ENCODE measurements at regions not wholly inside any gene's neighbourhood (a gene's known extent, or its start where the extent isn't known, plus 50 kb on each side); places are given as distances from the start of the nearest gene placed in this dataset.

- DNase-seq (ENCODE audit: low read depth in 2 of 3, low spot score in 1 of 3) = no peak
These were observed 158.8 kb upstream of the ARL4C start for GRCh38 chr2:234655706-234656105.

GRCh38 chr2:234650911-234651310 lies 154.0 kb upstream of the ARL4C start:
- DNase-seq (ENCODE audit: low read depth in 2 of 3, low spot score in 1 of 3) = no peak

- no peak for DNase-seq (ENCODE audit: low read depth in 2 of 3, low spot score in 1 of 3)
These were observed 153.1 kb upstream of the ARL4C start for GRCh38 chr2:234649951-234650350.

GRCh38 chr2:234643407-234643806 lies 146.5 kb upstream of the ARL4C start:
- DNase-seq (ENCODE audit: low read depth in 2 of 3, low spot score in 1 of 3) = no peak

- DNase-seq (ENCODE audit: low read depth in 2 of 3, low spot score in 1 of 3) = no peak
These were observed 144.2 kb upstream of the ARL4C start for GRCh38 chr2:234641086-234641485.

GRCh38 chr2:234640657-234641056 lies 143.8 kb upstream of the ARL4C start:
- DNase-seq (ENCODE audit: low read depth in 2 of 3, low spot score in 1 of 3) = no peak

GRCh38 chr2:234638966-234639365 lies 142.1 kb upstream of the ARL4C start:
- DNase-seq (ENCODE audit: low read depth in 2 of 3, low spot score in 1 of 3) = no peak

- DNase-seq (ENCODE audit: low read depth in 2 of 3, low spot score in 1 of 3) = no peak
These were observed 138.4 kb upstream of the ARL4C start for GRCh38 chr2:234635284-234635683.

GRCh38 chr2:234633581-234634230 lies 136.8 kb upstream of the ARL4C start:
- DNase-seq (ENCODE audit: low read depth in 2 of 3, low spot score in 1 of 3) = no peak

- no peak for DNase-seq (ENCODE audit: low read depth in 2 of 3, low spot score in 1 of 3)
These were observed 135.9 kb upstream of the ARL4C start for GRCh38 chr2:234632527-234633391.

GRCh38 chr2:234631646-234632514 lies 135.0 kb upstream of the ARL4C start:
- no peak for DNase-seq (ENCODE audit: low read depth in 2 of 3, low spot score in 1 of 3)

- DNase-seq (ENCODE audit: low read depth in 2 of 3, low spot score in 1 of 3) = no peak
These were observed 133.9 kb upstream of the ARL4C start for GRCh38 chr2:234630801-234631261.

- DNase-seq (ENCODE audit: low read depth in 2 of 3, low spot score in 1 of 3) = no peak
These were observed 132.7 kb upstream of the ARL4C start for GRCh38 chr2:234629596-234629995.

GRCh38 chr2:234628953-234629352 lies 132.1 kb upstream of the ARL4C start:
- DNase-seq (ENCODE audit: low read depth in 2 of 3, low spot score in 1 of 3) = no peak

- no peak for DNase-seq (ENCODE audit: low read depth in 2 of 3, low spot score in 1 of 3)
These were observed 130.4 kb upstream of the ARL4C start for GRCh38 chr2:234627308-234627707.

GRCh38 chr2:234626566-234627130 lies 129.8 kb upstream of the ARL4C start:
- no peak for DNase-seq (ENCODE audit: low read depth in 2 of 3, low spot score in 1 of 3)

- no peak for DNase-seq (ENCODE audit: low read depth in 2 of 3, low spot score in 1 of 3)
These were observed 128.9 kb upstream of the ARL4C start for GRCh38 chr2:234625626-234626250.

GRCh38 chr2:234623521-234623991 lies 126.7 kb upstream of the ARL4C start:
- DNase-seq (ENCODE audit: low read depth in 2 of 3, low spot score in 1 of 3) = no peak

GRCh38 chr2:234621120-234621519 lies 124.2 kb upstream of the ARL4C start:
- no peak for DNase-seq (ENCODE audit: low read depth in 2 of 3, low spot score in 1 of 3)

GRCh38 chr2:234620018-234620417 lies 123.1 kb upstream of the ARL4C start:
- DNase-seq (ENCODE audit: low read depth in 2 of 3, low spot score in 1 of 3) = no peak
